WTC11 (cell line): ENCODE measurements at regions not wholly inside any gene's neighbourhood (a gene's known extent, or its start where the extent isn't known, plus 50 kb on each side); places are given as distances from the start of the nearest gene placed in this dataset.

Experiments used
- CREB1 ChIP-seq: sonication (generic); formaldehyde crosslinking; IDR thresholded peaks from 2 replicates; pipeline ENCODE4 v1.8.0; 2023; ENCODE audit warnings: mild to moderate bottlenecking, missing genetic modification reagents
- CTCF ChIP-seq: fragments of 200-600 bp; IDR thresholded peaks from 2 replicates; pipeline ENCODE4 v1.8.0; 2022; ENCODE audit warnings: antibody characterized with exemption
- FOXP1 ChIP-seq: sonication (generic); formaldehyde crosslinking; IDR thresholded peaks from 2 replicates; pipeline ENCODE4 v1.8.0; 2022; ENCODE audit warnings: missing genetic modification reagents, mild to moderate bottlenecking, moderate library complexity, borderline replicate concordance
- NFE2L1 ChIP-seq: sonication (generic); formaldehyde crosslinking; IDR thresholded peaks from 2 replicates; pipeline ENCODE4 v1.8.1; 2023; ENCODE audit warnings: missing genetic modification reagents
- STAT6 ChIP-seq: sonication (generic); formaldehyde crosslinking; conservative IDR thresholded peaks from 2 replicates; pipeline ENCODE4 v1.8.1; 2023; ENCODE audit warnings: mild to moderate bottlenecking, low read depth, missing genetic modification reagents, moderate library complexity
- TEAD4 ChIP-seq: sonication (generic); formaldehyde crosslinking; IDR thresholded peaks from 2 replicates; pipeline ENCODE4 v1.8.0; 2022; ENCODE audit warnings: mild to moderate bottlenecking, missing genetic modification reagents
- TP53 ChIP-seq: sonication (generic); formaldehyde crosslinking; IDR thresholded peaks from 2 replicates; pipeline ENCODE4 v1.8.1; 2023; ENCODE audit warnings: mild to moderate bottlenecking, missing genetic modification reagents
- ZBTB43 ChIP-seq: sonication (generic); formaldehyde crosslinking; IDR thresholded peaks from 2 replicates; pipeline ENCODE4 v1.8.1; 2023; ENCODE audit warnings: mild to moderate bottlenecking, missing genetic modification reagents
- ZNF138 ChIP-seq: sonication (generic); formaldehyde crosslinking; conservative IDR thresholded peaks from 2 replicates; pipeline ENCODE4 v1.8.1; 2022; ENCODE audit warnings: mild to moderate bottlenecking, moderate library complexity, missing genetic modification reagents
- ZNF423 ChIP-seq: fragments of 250-450 bp; sonication (Bioruptor Pico); IDR thresholded peaks from 2 replicates; pipeline ENCODE4 v2.1.2; 2022; ENCODE audit warnings: mild to moderate bottlenecking, moderate library complexity
- ZNF425 ChIP-seq: fragments of 250-450 bp; sonication (Bioruptor Pico); conservative IDR thresholded peaks from 2 replicates; pipeline ENCODE4 v1.9.0; 2021; ENCODE audit warnings: mild to moderate bottlenecking
- ZNF512 ChIP-seq: sonication (generic); formaldehyde crosslinking; IDR thresholded peaks from 2 replicates; pipeline ENCODE4 v1.8.1; 2022; ENCODE audit warnings: missing genetic modification reagents, borderline replicate concordance

- TF ChIP-seq CTCF (no peak), CREB1 (CRISPR knock-in tag) (no peak), TP53 (CRISPR knock-in tag) (no peak), ZNF423 (no peak), STAT6 (CRISPR knock-in tag) (no peak), TEAD4 (no peak), ZBTB43 (CRISPR knock-in tag) (no peak), ZNF512 (no peak), FOXP1 (CRISPR knock-in tag) (no peak), NFE2L1 (CRISPR knock-in tag) (no peak), ZNF138 (CRISPR knock-in tag) (no peak), ZNF425 (no peak)
These were observed 1279.3 kb downstream of the BRD1 start for GRCh38 chr22:48548391-48548790.
